Thyroid gland (tissue), 4 donors: ENCODE measurements at regions not wholly inside any gene's neighbourhood (a gene's known extent, or its start where the extent isn't known, plus 50 kb on each side); places are given as distances from the start of the nearest gene placed in this dataset.

Experiments
- CTCF ChIP-seq, 6 experiments: fragments of 200-600 bp in 3 of 6; fragments of 450-650 bp in 3 of 6; sonication (generic) in 3 of 6; IDR thresholded peaks; one replicate each; pipeline ENCODE4 v1.5.1; 2016 to 2019; ENCODE audit warnings: antibody characterized with exemption in 6 of 6, mild to moderate bottlenecking in 2 of 6, inconsistent platforms in 1 of 6, moderate library complexity in 1 of 6
- POLR2A ChIP-seq, 2 donors: fragments of 450-650 bp; IDR thresholded peaks; one replicate each; pipeline ENCODE4 v1.6.1; 2017; ENCODE audit warnings: antibody characterized with exemption in 2 of 2, mild to moderate bottlenecking in 2 of 2, moderate library complexity in 1 of 2

GRCh38 chr5:162456086-162456485 is 388.5 kb downstream of the GABRG2 start:
- TF ChIP-seq CTCF (IDR thresholded peaks at IDR 0.05): no peak
- TF ChIP-seq POLR2A (IDR thresholded peaks at IDR 0.05): no peak
